HG03103 (cell line): ENCODE measurements at regions not wholly inside any gene's neighbourhood (a gene's known extent, or its start where the extent isn't known, plus 50 kb on each side); places are given as distances from the start of the nearest gene placed in this dataset.
"Not testable (repeated sequence)": the region's sequence is repeated elsewhere in the genome, so short reads cannot be mapped to it uniquely, and the experiment has no call there.

Source experiments
- ATAC-seq: cut with Tn5 transposase; IDR thresholded peaks from one replicate; pipeline ENCODE4 v1.9.1; 2021; ENCODE audit warnings: low read depth; ENCODE audit not compliant: unreplicated experiment

DNA sequence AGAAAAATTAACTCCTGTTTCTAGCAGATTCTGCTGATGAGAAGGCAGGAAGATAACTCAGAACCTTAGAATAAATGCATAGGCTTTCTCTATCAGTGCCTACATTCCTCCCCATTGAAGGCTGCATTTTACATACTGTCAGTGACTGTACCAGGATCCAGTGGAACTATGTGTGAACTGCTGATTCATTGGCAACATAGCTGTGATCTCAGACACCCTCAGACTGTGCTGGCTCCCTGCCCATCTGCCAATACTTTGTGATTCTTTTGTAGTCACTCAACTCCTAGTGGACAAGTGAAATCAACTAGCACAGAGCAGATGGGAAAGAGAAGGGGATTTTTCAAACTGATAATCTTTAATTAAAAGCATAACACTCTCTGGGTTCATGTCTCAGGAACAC lies 375.8 kb downstream of the MDFIC start:
- ATAC-seq = no peak

- ATAC-seq = no peak
Observed at GRCh38 chr7:115293628-115294240, 371.8 kb downstream of the MDFIC start.

DNA sequence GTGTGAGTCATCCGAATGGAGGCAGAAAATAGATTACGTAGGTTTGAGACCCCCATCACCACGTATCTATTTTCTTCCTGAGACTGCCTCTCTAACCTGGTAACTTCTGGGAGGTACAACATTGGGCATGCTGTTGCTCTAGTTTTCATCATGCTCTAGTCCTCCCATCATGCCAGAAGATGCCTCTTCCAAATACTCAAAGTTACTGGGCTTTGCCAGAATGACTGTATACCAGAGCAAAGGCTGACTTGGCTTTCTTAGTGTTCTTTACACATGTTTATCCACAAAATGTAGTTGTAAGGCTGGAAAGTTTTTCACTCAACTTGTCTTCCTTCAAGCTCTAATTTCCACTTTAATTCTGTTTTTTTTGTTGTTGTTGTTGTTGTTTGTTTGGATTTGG lies 370.5 kb downstream of the MDFIC start:
- no peak for ATAC-seq

DNA sequence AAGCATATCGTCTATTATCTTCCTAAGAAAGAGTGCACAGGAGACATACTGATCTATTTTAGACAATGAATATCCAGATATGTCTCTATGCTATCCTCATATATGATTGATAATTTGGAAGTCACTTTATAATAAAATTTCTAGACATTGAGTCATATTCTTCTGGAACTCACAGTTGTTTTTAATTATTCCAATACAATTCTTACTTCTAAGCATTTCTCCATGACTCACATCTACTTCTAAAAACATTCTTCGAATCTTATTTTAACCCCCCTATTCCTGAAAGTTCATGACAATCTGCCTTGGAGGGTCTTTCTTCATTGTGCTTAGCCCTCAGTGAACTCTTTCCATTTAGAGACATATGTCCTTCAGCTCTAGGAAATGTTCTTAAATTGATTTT lies 368.1 kb downstream of the MDFIC start:
- ATAC-seq = no peak

- no peak for ATAC-seq
Observed at GRCh38 chr7:115276791-115277190, 354.9 kb downstream of the MDFIC start.

GRCh38 chr7:115273855-115274254 lies 352.0 kb downstream of the MDFIC start:
- ATAC-seq = not testable (repeated sequence)

DNA sequence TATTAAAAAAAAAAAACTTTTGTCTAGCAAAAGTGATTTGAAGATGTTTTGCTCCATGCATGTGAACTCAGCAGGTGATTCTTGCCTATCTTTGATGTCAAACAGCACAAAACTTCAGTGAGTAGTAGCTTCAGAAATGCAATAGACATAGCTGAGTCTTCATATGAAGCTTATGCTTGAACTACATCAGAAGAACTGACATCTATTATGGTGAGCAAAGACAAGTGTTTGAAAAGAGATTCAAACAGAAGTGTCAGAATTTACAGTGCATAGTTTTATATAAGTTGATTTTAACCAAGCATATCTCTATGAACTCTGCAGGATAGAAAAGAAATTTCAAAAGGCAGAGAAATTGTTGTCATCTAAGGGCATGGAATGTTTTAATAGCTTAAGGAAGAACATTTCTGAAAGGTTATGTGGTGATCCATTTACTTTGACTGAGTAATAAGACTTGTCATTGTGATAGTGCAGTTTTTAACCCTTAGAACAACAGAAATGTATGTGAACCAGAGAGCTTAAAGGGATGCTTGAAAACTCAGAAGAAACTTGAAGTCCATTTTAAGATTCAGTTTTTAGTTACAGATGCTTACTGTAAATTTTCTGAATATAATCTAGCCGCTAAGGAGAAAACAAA lies 351.4 kb downstream of the MDFIC start:
- no peak for ATAC-seq

- no peak for ATAC-seq
Observed at GRCh38 chr7:115271332-115272235, 349.7 kb downstream of the MDFIC start.

DNA sequence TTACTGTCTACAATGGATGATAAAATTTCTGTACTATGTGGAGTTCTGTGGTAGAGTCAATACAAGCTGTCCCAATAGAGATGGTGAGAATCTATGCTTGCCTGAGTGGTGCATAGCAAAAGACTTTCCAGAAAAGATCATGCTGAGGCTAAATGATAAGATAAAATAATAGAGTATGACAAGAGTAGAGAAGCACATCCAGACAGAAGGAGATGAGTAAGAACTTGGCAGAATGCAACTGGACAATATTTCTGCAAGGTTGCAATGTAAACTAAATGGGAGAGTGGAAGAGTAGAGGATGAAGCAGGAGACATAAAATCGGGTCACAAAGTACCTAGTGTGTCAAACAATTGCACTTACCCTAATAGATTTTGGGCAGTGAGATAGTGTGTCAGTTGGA lies 347.6 kb downstream of the MDFIC start:
- ATAC-seq = no peak

DNA sequence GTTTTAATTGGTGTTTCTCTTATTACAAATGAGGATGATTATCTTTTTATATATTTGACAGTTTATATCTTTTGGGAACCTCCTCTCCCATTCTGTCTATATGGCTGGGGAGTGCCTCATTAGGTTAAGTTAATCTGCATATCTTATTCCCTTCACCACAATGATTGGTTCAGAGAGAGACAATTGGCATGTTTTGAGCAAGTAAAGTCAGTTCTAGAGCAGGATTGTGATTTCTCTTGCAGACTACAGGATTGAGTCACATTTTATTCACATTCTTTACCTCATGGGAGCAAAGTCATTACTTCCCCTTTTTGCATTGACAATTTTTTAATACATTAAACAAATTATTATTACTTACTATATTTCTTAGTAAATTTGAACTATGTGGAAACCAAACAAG lies 345.6 kb downstream of the MDFIC start:
- peak; percentile 70 for ATAC-seq

GRCh38 chr7:115260381-115260780 lies 338.5 kb downstream of the MDFIC start:
- ATAC-seq = no peak

- ATAC-seq = no peak
Observed at GRCh38 chr7:115252461-115252860, 330.6 kb downstream of the MDFIC start.

DNA sequence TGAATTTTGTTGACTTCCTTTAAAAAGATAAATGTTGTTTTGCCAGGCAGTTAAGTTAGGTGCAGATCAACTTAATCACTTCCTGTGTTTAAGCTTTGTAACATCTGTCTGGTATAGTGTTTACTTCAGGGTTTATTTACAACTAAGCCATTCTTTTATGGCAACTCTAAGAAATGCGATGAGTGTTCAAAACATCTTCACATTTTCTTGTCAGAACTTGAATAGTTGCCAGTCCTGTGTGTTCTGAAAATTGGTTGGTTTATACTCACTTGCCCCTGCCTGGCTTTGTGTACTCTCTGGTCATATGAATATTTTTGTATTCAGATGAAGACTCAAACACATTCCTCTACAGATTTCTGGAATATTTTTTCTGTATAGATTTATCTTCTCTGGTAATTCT lies 327.2 kb downstream of the MDFIC start:
- no peak for ATAC-seq

GRCh38 chr7:115241151-115241550 lies 319.3 kb downstream of the MDFIC start:
- ATAC-seq = no peak

DNA sequence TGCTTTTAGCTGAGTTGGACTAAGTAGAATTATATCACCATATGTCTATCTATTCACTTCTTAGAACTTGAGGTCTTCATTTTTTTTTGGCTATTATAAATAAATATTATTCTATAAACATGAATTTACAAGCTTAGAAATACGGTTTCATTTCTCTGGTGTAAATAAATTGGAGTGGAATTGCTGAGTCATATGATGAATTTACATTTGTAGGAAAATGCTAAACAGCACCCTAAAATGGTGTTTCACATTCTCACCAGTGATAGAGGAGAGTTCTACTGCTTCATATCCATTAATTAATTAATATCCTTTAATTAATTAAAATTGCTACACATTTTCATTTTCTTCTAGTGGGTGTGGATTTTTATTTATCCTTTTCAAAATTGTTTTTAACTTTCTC lies 318.3 kb downstream of the MDFIC start:
- no peak for ATAC-seq

DNA sequence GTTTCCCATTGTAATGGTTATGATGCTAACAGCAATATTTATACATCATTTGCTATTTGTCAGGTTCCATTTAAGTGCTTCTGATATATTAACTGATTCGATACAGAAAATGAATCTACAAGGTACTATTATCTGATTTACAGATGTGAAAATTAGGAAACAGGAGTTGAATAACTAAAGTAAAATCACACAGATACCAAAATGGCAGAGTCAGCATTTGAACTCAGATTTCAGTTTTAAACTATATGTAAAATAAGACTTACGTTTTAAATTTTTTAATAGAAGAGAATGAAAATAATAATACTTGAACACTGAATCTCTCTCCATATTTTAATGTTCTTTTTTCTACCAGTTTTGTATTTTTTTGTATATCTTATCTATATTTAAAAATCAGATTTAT lies 313.2 kb downstream of the MDFIC start:
- no peak for ATAC-seq

- no peak for ATAC-seq
Observed at GRCh38 chr7:115233809-115234208, 311.9 kb downstream of the MDFIC start.

DNA sequence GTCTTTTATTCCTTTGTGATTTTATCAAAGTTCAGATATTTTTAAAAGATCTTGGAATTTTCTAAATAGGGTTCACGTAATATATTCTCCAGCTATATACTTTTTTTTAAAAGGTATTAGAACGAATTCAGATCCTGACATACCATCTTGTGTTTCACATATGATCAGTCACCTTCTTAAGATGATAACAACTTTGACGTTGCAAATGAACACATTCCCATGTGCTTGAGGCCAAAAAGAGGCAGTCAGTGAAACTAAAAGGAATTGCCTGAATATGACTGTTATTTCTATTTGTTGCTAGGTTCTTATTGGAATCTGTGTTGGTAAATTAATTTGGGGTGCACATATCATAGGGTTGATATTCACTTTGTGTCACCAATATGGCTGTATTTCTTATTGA lies 310.1 kb downstream of the MDFIC start:
- no peak for ATAC-seq

DNA sequence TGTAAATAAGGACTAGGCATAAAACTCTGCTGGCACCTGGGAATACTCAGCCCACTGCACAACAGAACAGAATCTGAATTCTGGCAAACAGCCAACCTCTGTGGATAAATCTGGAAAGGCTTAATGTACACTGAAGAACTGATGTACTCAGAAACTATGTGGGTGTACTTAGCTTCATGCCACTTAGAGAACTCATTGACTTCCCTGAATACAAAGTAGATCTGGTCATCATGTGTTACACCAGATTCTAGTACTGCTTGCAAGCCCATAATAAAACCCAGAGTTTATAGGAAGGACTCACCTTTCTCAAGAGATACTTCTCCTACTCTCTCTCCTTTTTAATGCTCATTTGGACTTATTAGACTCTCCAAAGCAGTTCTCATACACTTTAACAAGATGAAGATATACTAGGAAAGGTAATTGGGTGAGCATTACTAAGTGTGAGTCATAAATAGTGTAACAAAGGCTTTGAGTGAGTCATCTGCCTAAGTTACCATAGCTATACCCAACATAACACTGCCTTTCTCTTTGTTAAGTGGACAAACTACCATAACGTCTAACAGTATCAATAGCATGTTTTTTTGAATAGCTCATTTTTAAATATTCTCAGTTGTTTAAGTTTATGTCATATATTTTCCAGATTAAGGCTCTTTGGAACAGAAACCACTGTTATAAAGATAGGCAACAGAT lies 309.1 kb downstream of the MDFIC start:
- peak; percentile 52 for ATAC-seq

DNA sequence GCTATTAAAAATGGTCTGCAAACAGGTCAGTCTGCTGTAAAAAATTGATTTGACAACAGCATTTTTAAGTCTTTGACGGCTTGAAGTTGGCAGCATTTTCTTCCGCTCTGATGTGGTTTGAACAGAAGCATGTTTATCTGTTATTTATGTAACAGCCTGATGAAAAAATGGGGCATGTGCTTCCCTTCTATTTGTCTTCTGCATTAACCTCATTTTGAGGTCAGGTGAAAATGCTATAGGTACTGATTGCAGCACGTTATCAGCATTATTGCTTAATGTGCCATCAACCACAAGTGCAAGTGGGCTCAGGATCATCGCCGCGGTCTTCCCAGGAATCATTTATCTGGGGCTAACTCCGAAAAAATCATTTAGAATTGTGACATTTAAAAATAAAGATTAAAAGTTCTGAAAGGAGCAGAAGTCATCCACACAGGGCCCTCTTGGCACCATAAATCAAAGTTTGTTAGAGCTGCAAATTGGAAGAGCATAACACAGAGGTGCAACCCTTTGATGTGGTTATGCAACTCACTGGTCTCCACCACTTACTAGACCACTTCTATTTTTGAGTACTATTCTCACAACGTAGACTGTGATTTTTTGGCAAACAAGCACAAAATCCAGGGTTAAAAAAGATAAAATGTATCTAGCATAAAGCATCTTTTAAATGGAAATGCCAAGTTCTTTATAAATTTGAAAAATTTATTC lies 307.7 kb downstream of the MDFIC start:
- ATAC-seq = peak; percentile 58
